Activated CD4-positive, alpha-beta T cell treated with anti-CD3 and anti-CD28 coated beads, Interleukin-2, Interleukin-4, amounts not matched to agents 100 ng/mL and 50 ng/mL, durations not matched to agents 16 hours and 8 hours (primary cell): ENCODE measurements at regions not wholly inside any gene's neighbourhood (a gene's known extent, or its start where the extent isn't known, plus 50 kb on each side); places are given as distances from the start of the nearest gene placed in this dataset.
A peak's percentile ranks its signal among the peaks of the same experiment; 100 is the strongest.

Source experiments
- DNase-seq: peaks from one replicate; pipeline ENCODE4 v3.0.0-alpha.2; 2020; ENCODE audit warnings: low spot score

- DNase-seq: no peak
Measured at GRCh38 chr17:77838748-77839697, 119.5 kb upstream of the TNRC6C start.

GRCh38 chr17:77839698-77840512 is 118.6 kb upstream of the TNRC6C start:
- no peak for DNase-seq

- no peak for DNase-seq
Measured at GRCh38 chr17:77840513-77841165, 117.9 kb upstream of the TNRC6C start.

- no peak for DNase-seq
Measured at GRCh38 chr17:77841742-77842527, 116.6 kb upstream of the TNRC6C start.

GRCh38 chr17:77842528-77843147 is 115.9 kb upstream of the TNRC6C start:
- no peak for DNase-seq

GRCh38 chr17:77843255-77843895 is 115.1 kb upstream of the TNRC6C start:
- peak; percentile 87 for DNase-seq

GRCh38 chr17:77843896-77844295 is 114.6 kb upstream of the TNRC6C start:
- no peak for DNase-seq

GRCh38 chr17:77844681-77845080 is 113.8 kb upstream of the TNRC6C start:
- no peak for DNase-seq

- no peak for DNase-seq
Measured at GRCh38 chr17:77845541-77846225, 112.8 kb upstream of the TNRC6C start.

- DNase-seq: no peak
Measured at GRCh38 chr17:77846531-77847085, 111.9 kb upstream of the TNRC6C start.

GRCh38 chr17:77847221-77848085 is 111.0 kb upstream of the TNRC6C start:
- no peak for DNase-seq

GRCh38 chr17:77848257-77848656 is 110.2 kb upstream of the TNRC6C start:
- DNase-seq: no peak

GRCh38 chr17:77849239-77849638 is 109.3 kb upstream of the TNRC6C start:
- DNase-seq: no peak

- no peak for DNase-seq
Measured at GRCh38 chr17:77851921-77852320, 106.6 kb upstream of the TNRC6C start.

- DNase-seq: no peak
Measured at GRCh38 chr17:77852731-77853130, 105.8 kb upstream of the TNRC6C start.

GRCh38 chr17:77853191-77853977 is 105.1 kb upstream of the TNRC6C start:
- DNase-seq: no peak

GRCh38 chr17:77854083-77854758 is 104.3 kb upstream of the TNRC6C start:
- no peak for DNase-seq
